CD8-positive, alpha-beta memory T cell (primary cell): ENCODE measurements at regions not wholly inside any gene's neighbourhood (a gene's known extent, or its start where the extent isn't known, plus 50 kb on each side); places are given as distances from the start of the nearest gene placed in this dataset.
"Not testable (repeated sequence)": the region's sequence is repeated elsewhere in the genome, so short reads cannot be mapped to it uniquely, and the experiment has no call there.

Experiments used
- CTCF ChIA-PET: fragments of 350-600 bp; sonication (Branson Sonifier 250); formaldehyde crosslinking; loops from one replicate; lab custom pipeline; 2021; ENCODE audit warnings: antibody characterized with exemption; lab: Charles Lee
- POLR2A ChIA-PET: fragments of 350-600 bp; sonication (Branson Sonifier 250); formaldehyde crosslinking; loops from one replicate; lab custom pipeline; 2021; ENCODE audit warnings: antibody characterized with exemption; lab: Charles Lee
- DNase-seq, 5 donors: peaks; one replicate each; pipeline versions ENCODE4 v3.0.0 to v3.0.0-alpha.2; 2020 to 2022; ENCODE audit warnings: mixed read lengths in 1 of 5
- H3K27ac ChIP-seq: one replicate; pipeline ENCODE4 v1.7.0; 2013; ENCODE audit warnings: low read depth, mild to moderate bottlenecking, low read length, moderate library complexity
- H3K27me3 ChIP-seq: 2 replicates; pipeline ENCODE4 v1.7.0; 2013; ENCODE audit warnings: low read length, mild to moderate bottlenecking; ENCODE audit not compliant: insufficient read depth, poor library complexity, severe bottlenecking
- H3K36me3 ChIP-seq: 2 replicates; pipeline ENCODE4 v1.7.0; 2013; ENCODE audit warnings: mild to moderate bottlenecking, low read length, moderate library complexity; ENCODE audit not compliant: insufficient read depth
- H3K4me1 ChIP-seq: 2 replicates; pipeline ENCODE4 v1.7.0; 2013; ENCODE audit warnings: mild to moderate bottlenecking, low read length, moderate library complexity; ENCODE audit not compliant: insufficient read depth
- H3K4me3 ChIP-seq: 2 replicates; pipeline ENCODE4 v1.7.0; 2013; ENCODE audit warnings: mild to moderate bottlenecking, low read length
- H3K9me3 ChIP-seq: 2 replicates; pipeline ENCODE4 v1.7.0; 2013; ENCODE audit warnings: mild to moderate bottlenecking, low read length
- H3K27ac Mint-ChIP-seq, 8 donors: one replicate each; pipeline ENCODE4 v1.8.0; 2020 to 2021; ENCODE audit warnings: mixed read lengths in 8 of 8, mild to moderate bottlenecking in 6 of 8, inconsistent platforms in 3 of 8, moderate library complexity in 3 of 8
- H3K27me3 Mint-ChIP-seq, 2 donors: one replicate each; pipeline ENCODE4 v1.8.0; 2020 to 2021; ENCODE audit warnings: mixed read lengths in 2 of 2, mild to moderate bottlenecking in 1 of 2, moderate library complexity in 1 of 2
- H3K36me3 Mint-ChIP-seq, 3 donors: one replicate each; pipeline ENCODE4 v1.8.0; 2020 to 2021; ENCODE audit warnings: mixed read lengths in 3 of 3, inconsistent platforms in 1 of 3, mild to moderate bottlenecking in 1 of 3
- H3K4me1 Mint-ChIP-seq, 3 donors: one replicate each; pipeline ENCODE4 v1.8.0; 2020 to 2021; ENCODE audit warnings: mixed read lengths in 3 of 3, inconsistent platforms in 1 of 3, mild to moderate bottlenecking in 1 of 3
- H3K4me3 Mint-ChIP-seq, 7 donors: one replicate each; pipeline ENCODE4 v1.8.0; 2020 to 2021; ENCODE audit warnings: mixed read lengths in 7 of 7, mild to moderate bottlenecking in 6 of 7, moderate library complexity in 4 of 7, inconsistent platforms in 2 of 7
- H3K9me3 Mint-ChIP-seq, 5 donors: one replicate each; pipeline ENCODE4 v1.8.0; 2020 to 2022; ENCODE audit warnings: mixed read lengths in 5 of 5, mild to moderate bottlenecking in 3 of 5, moderate library complexity in 2 of 5, inconsistent platforms in 1 of 5

- peaks cover 0 to 3% (median 0%) of the 10 kb centered on the region in 3 donors for H3K36me3 Mint-ChIP-seq
- Histone ChIP-seq H3K27ac (no peak overlapping the region), H3K4me3 (no peak overlapping the region), H3K27me3 (no peaks in the 10 kb centered on the region), H3K9me3 (no peaks in the 10 kb centered on the region), H3K36me3 (no peaks in the 10 kb centered on the region), H3K4me1 (no peaks in the 10 kb centered on the region)
- ChIA-PET CTCF (no interaction called here), POLR2A (no interaction called here)
- H3K27me3 Mint-ChIP-seq, result peaks cover 2 to 8% of the 10 kb centered on the region in 2 donors
- no peak overlapping the region for H3K4me3 Mint-ChIP-seq
- no peak overlapping the region for H3K27ac Mint-ChIP-seq
- H3K9me3 Mint-ChIP-seq, result no peaks in the 10 kb centered on the region
- no peaks in the 10 kb centered on the region for H3K4me1 Mint-ChIP-seq
- DNase-seq, result no peak
These were observed 71.0 kb upstream of the TRABD2B start for GRCh38 chr1:48068206-48068605.

- no peaks in the 10 kb centered on the region for H3K36me3 Mint-ChIP-seq
- H3K4me3 Mint-ChIP-seq, result no peak overlapping the region
- H3K4me1 Mint-ChIP-seq, result no peaks in the 10 kb centered on the region
- H3K27ac Mint-ChIP-seq, result no peak overlapping the region
- H3K27ac ChIP-seq, result no peak overlapping the region
- H3K36me3 ChIP-seq, result no peaks in the 10 kb centered on the region
- ChIA-PET POLR2A (no interaction called here), CTCF (no interaction called here)
- DNase-seq, result no peak
- no peaks in the 10 kb centered on the region for H3K27me3 ChIP-seq
- no peaks in the 10 kb centered on the region for H3K9me3 ChIP-seq
- H3K4me3 ChIP-seq, result no peak overlapping the region
- no peaks in the 10 kb centered on the region for H3K4me1 ChIP-seq
- H3K9me3 Mint-ChIP-seq, result no peaks in the 10 kb centered on the region
- H3K27me3 Mint-ChIP-seq, result peaks cover 2 to 3% of the 10 kb centered on the region in 2 donors
These were observed 69.8 kb upstream of the TRABD2B start for GRCh38 chr1:48066936-48067335.

GRCh38 chr1:48064693-48065092 lies 67.5 kb upstream of the TRABD2B start:
- H3K36me3 Mint-ChIP-seq, H3K27me3 ChIP-seq, H3K4me1 ChIP-seq, H3K4me3 Mint-ChIP-seq, H3K36me3 ChIP-seq, POLR2A ChIA-PET, DNase-seq, H3K9me3 ChIP-seq, H3K27ac Mint-ChIP-seq, H3K4me3 ChIP-seq, H3K4me1 Mint-ChIP-seq, H3K27me3 Mint-ChIP-seq, H3K9me3 Mint-ChIP-seq, CTCF ChIA-PET, H3K27ac ChIP-seq: not testable (repeated sequence)

DNA sequence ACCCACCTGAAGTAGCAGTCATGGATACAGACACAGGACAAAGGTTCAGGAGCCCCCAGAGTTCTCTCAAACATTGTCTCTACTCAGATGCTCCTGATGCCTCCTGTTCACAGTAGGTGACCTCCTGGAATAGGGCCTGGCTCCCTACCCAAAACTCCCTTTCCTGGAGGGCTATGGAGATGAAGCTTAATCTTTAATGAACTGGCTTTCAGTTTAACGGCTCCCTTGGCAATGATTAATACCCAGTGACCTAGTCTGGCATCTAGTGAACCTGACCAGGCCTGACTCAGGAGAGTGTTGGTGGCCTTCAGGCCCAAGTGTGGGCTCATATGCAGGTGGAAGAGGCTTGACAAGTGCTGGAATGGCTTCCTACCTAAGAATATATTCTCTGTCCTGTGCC lies 65.2 kb upstream of the TRABD2B start:
- Mint-ChIP-seq H3K36me3 (no peaks in the 10 kb centered on the region), H3K27me3 (peaks cover 0 to 8% of the 10 kb centered on the region in 2 donors), H3K9me3 (no peaks in the 10 kb centered on the region), H3K4me1 (no peaks in the 10 kb centered on the region), H3K4me3 (no peak overlapping the region), H3K27ac (no peak overlapping the region)
- Histone ChIP-seq H3K27me3 (no peaks in the 10 kb centered on the region), H3K4me1 (no peaks in the 10 kb centered on the region), H3K9me3 (no peaks in the 10 kb centered on the region), H3K27ac (no peak overlapping the region), H3K36me3 (no peaks in the 10 kb centered on the region), H3K4me3 (no peak overlapping the region)
- ChIA-PET CTCF (interaction anchor here (0.7 kb wide), 1 partner anchor 10 kb away, joined by 3 read pairs; no protein-coding TSS in a partner anchor), POLR2A (no interaction called here)
- DNase-seq, result no peak

- ChIA-PET CTCF (interaction anchor here (0.7 kb wide), 1 partner anchor 9 kb away, joined by 3 read pairs; no protein-coding TSS in a partner anchor), POLR2A (no interaction called here)
- no peaks in the 10 kb centered on the region for H3K9me3 Mint-ChIP-seq
These were observed 64.3 kb upstream of the TRABD2B start for GRCh38 chr1:48061162-48062136.

GRCh38 chr1:48059289-48059688 lies 62.1 kb upstream of the TRABD2B start:
- Mint-ChIP-seq H3K27ac (no peak overlapping the region), H3K36me3 (no peaks in the 10 kb centered on the region), H3K4me1 (no peaks in the 10 kb centered on the region), H3K9me3 (no peaks in the 10 kb centered on the region), H3K27me3 (peaks cover 8 to 12% of the 10 kb centered on the region in 2 donors), H3K4me3 (no peak overlapping the region)
- Histone ChIP-seq H3K9me3 (no peaks in the 10 kb centered on the region), H3K4me3 (no peak overlapping the region), H3K27me3 (no peaks in the 10 kb centered on the region), H3K27ac (no peak overlapping the region), H3K36me3 (no peaks in the 10 kb centered on the region), H3K4me1 (no peaks in the 10 kb centered on the region)
- ChIA-PET POLR2A (no interaction called here), CTCF (no interaction called here)
- DNase-seq, result no peak

More at GRCh38 chr1:48061162-48062136, 64.3 kb upstream of the TRABD2B start:
- no peak overlapping the region for H3K4me3 Mint-ChIP-seq
- Histone ChIP-seq H3K27ac (no peak overlapping the region), H3K27me3 (no peaks in the 10 kb centered on the region), H3K4me3 (no peak overlapping the region), H3K36me3 (no peaks in the 10 kb centered on the region), H3K4me1 (no peaks in the 10 kb centered on the region), H3K9me3 (no peaks in the 10 kb centered on the region)
- no peak for DNase-seq
- no peak overlapping the region for H3K27ac Mint-ChIP-seq
- no peaks in the 10 kb centered on the region for H3K4me1 Mint-ChIP-seq
- H3K27me3 Mint-ChIP-seq, result peaks cover 1 to 7% of the 10 kb centered on the region in 2 donors
- H3K36me3 Mint-ChIP-seq, result no peaks in the 10 kb centered on the region

DNA sequence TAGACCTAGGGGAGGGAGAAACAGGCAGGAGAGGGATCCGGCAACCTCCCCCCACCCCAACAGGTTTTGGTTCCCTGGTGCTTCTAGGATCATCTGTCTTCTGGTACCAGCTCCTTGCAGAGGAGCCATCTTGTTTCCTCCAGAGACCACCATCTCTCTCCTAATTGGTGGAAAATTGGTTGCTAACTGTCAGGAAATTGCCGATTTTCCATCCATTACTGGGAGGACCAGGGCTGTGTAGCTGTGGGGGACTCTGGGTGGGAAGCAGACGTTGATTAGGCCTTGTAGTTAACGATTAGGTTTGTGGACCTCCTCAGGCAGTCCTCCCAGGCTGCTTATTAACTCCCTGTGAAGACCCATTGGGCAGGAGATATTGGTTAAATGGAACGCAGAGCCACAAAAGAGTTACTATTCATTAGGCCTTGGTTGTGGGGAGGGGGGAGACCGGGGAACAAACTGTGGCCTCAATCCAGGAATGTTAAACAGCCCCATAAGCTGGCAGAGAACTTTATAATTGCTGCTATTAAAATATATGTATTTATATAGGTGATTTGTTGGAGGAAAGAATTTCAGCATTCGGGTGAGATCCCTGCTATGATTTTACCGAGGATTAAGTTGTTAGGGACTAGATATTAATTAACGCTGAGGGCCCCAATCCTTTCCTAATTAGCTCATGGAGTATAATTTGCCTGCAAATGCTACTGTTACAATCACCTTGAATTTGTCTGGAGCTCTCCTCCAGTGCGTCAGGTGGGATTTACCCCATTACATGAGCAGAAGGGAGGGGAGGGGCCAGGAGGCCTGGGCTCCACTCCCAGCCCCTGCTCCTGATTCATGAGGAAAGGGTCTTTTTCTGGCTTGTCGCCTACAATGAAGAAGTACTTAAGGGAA lies 61.2 kb upstream of the TRABD2B start:
- H3K4me1 ChIP-seq, result no peaks in the 10 kb centered on the region
- ChIA-PET CTCF (no interaction called here), POLR2A (no interaction called here)
- H3K36me3 Mint-ChIP-seq, result no peaks in the 10 kb centered on the region
- no peaks in the 10 kb centered on the region for H3K9me3 Mint-ChIP-seq
- no peak for DNase-seq
- H3K27me3 Mint-ChIP-seq, result peaks cover 8 to 12% of the 10 kb centered on the region in 2 donors
- no peaks in the 10 kb centered on the region for H3K4me1 Mint-ChIP-seq
- H3K36me3 ChIP-seq, result no peaks in the 10 kb centered on the region
- no peak overlapping the region for H3K4me3 ChIP-seq
- no peak overlapping the region for H3K4me3 Mint-ChIP-seq
- H3K27ac Mint-ChIP-seq, result no peak overlapping the region
- H3K27me3 ChIP-seq, result no peaks in the 10 kb centered on the region
- no peak overlapping the region for H3K27ac ChIP-seq
- no peaks in the 10 kb centered on the region for H3K9me3 ChIP-seq

GRCh38 chr1:48057249-48057648 lies 60.1 kb upstream of the TRABD2B start:
- Histone ChIP-seq H3K4me3 (no peak overlapping the region), H3K36me3 (no peaks in the 10 kb centered on the region), H3K4me1 (no peaks in the 10 kb centered on the region), H3K27ac (no peak overlapping the region), H3K9me3 (no peaks in the 10 kb centered on the region), H3K27me3 (no peaks in the 10 kb centered on the region)
- CTCF ChIA-PET, result no interaction called here
- Mint-ChIP-seq H3K36me3 (no peaks in the 10 kb centered on the region), H3K9me3 (no peaks in the 10 kb centered on the region), H3K27ac (no peak overlapping the region), H3K4me1 (no peaks in the 10 kb centered on the region), H3K27me3 (peaks cover 8 to 15% of the 10 kb centered on the region in 2 donors), H3K4me3 (no peak overlapping the region)
- no peak for DNase-seq
- POLR2A ChIA-PET, result no interaction called here
